ENCODE measurements at regions not wholly inside any gene's neighbourhood (a gene's known extent, or its start where the extent isn't known, plus 50 kb on each side); places are given as distances from the start of the nearest gene placed in this dataset.
"Not testable (repeated sequence)": the region's sequence is repeated elsewhere in the genome, so short reads cannot be mapped to it uniquely, and the experiment has no call there.

DNA sequence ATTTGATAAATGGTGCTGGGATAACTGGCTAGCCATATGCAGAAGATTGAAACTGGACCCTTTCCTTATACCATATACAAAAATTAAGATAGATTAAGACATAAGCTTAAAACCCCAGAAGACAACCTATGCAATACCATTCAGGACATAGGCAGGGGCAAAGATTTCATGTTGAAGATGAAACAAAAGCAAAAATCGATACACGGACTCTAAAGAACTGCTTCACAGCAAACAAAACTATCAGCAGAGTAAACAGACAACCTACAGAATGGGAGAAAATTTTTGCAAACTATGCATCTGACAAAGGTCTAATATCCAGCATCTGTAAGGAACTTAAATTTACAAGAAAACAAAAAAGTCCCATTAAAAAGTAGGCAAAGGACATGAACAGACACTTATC, 255.9 kb downstream of the TINAG start:
- H3K27ac ChIP-seq (ENCODE audit: low read depth, low read length); H3K27me3 ChIP-seq (ENCODE audit: control insufficient read depth in 1 of 2, insufficient read depth in 2 of 2, low read length in 2 of 2); H3K4me3 ChIP-seq (ENCODE audit: low read depth in 1 of 2, low read length in 2 of 2); H3K9me3 ChIP-seq (ENCODE audit: low read length); H3K4me1 ChIP-seq (ENCODE audit: insufficient read depth, low read length); H3K9ac ChIP-seq (ENCODE audit: low read length); H3K36me3 ChIP-seq (ENCODE audit: insufficient read depth, low read length): not testable (repeated sequence)

- no peaks in the 10 kb centered on the region for H3K36me3 ChIP-seq (ENCODE audit: insufficient read depth, low read length)
- no peak overlapping the region for H3K4me3 ChIP-seq (ENCODE audit: low read depth in 1 of 2, low read length in 2 of 2)
- H3K27me3 ChIP-seq (ENCODE audit: control insufficient read depth in 1 of 2, insufficient read depth in 2 of 2, low read length in 2 of 2) = no peaks in the 10 kb centered on the region
- no peaks in the 10 kb centered on the region for H3K9me3 ChIP-seq (ENCODE audit: low read length)
- no peaks in the 10 kb centered on the region for H3K4me1 ChIP-seq (ENCODE audit: insufficient read depth, low read length)
- H3K27ac ChIP-seq (ENCODE audit: low read depth, low read length) = no peak overlapping the region
- H3K9ac ChIP-seq (ENCODE audit: low read length) = no peak overlapping the region
Measured at GRCh38 chr6:54574671-54575070, 266.4 kb downstream of the TINAG start.

GRCh38 chr6:54578261-54578660, 268.3 kb upstream of the FAM83B start:
- no peaks in the 10 kb centered on the region for H3K36me3 ChIP-seq (ENCODE audit: insufficient read depth, low read length)
- H3K4me3 ChIP-seq (ENCODE audit: low read depth in 1 of 2, low read length in 2 of 2) = no peak overlapping the region
- H3K27ac ChIP-seq (ENCODE audit: low read depth, low read length) = no peak overlapping the region
- H3K9me3 ChIP-seq (ENCODE audit: low read length) = no peaks in the 10 kb centered on the region
- no peaks in the 10 kb centered on the region for H3K27me3 ChIP-seq (ENCODE audit: control insufficient read depth in 1 of 2, insufficient read depth in 2 of 2, low read length in 2 of 2)
- H3K9ac ChIP-seq (ENCODE audit: low read length) = no peak overlapping the region
- no peaks in the 10 kb centered on the region for H3K4me1 ChIP-seq (ENCODE audit: insufficient read depth, low read length)

GRCh38 chr6:54579011-54579410, 267.6 kb upstream of the FAM83B start:
- no peaks in the 10 kb centered on the region for H3K4me1 ChIP-seq (ENCODE audit: insufficient read depth, low read length)
- H3K9ac ChIP-seq (ENCODE audit: low read length) = no peak overlapping the region
- no peaks in the 10 kb centered on the region for H3K36me3 ChIP-seq (ENCODE audit: insufficient read depth, low read length)
- H3K27me3 ChIP-seq (ENCODE audit: control insufficient read depth in 1 of 2, insufficient read depth in 2 of 2, low read length in 2 of 2) = no peaks in the 10 kb centered on the region
- no peaks in the 10 kb centered on the region for H3K9me3 ChIP-seq (ENCODE audit: low read length)
- H3K4me3 ChIP-seq (ENCODE audit: low read depth in 1 of 2, low read length in 2 of 2) = no peak overlapping the region
- no peak overlapping the region for H3K27ac ChIP-seq (ENCODE audit: low read depth, low read length)

DNA sequence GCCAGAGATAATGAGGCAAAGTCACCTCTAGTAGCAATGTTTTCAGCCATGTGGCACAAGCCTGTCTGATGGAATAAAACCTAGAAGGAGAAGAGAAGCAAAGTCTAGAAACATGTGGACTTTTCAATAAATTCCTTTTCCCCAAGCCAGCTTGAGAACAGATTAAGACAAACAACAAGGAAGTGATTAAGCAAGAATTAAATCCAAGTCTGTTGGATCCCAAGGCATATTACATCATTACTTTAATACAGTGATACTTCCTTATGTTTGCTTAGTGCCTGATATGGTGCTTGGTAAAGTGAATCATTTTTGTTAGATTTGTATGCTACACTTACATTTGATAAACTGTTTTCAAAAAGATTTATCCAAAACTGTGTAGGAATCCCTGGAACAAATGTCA, 260.3 kb upstream of the FAM83B start:
- no peaks in the 10 kb centered on the region for H3K36me3 ChIP-seq (ENCODE audit: insufficient read depth, low read length)
- no peak overlapping the region for H3K9ac ChIP-seq (ENCODE audit: low read length)
- no peaks in the 10 kb centered on the region for H3K4me1 ChIP-seq (ENCODE audit: insufficient read depth, low read length)
- H3K27me3 ChIP-seq (ENCODE audit: control insufficient read depth in 1 of 2, insufficient read depth in 2 of 2, low read length in 2 of 2) = no peaks in the 10 kb centered on the region
- no peak overlapping the region for H3K27ac ChIP-seq (ENCODE audit: low read depth, low read length)
- H3K4me3 ChIP-seq (ENCODE audit: low read depth in 1 of 2, low read length in 2 of 2) = no peak overlapping the region
- no peaks in the 10 kb centered on the region for H3K9me3 ChIP-seq (ENCODE audit: low read length)

- H3K9me3 ChIP-seq (ENCODE audit: low read length) = no peaks in the 10 kb centered on the region
- H3K36me3 ChIP-seq (ENCODE audit: insufficient read depth, low read length) = no peaks in the 10 kb centered on the region
- H3K27ac ChIP-seq (ENCODE audit: low read depth, low read length) = no peak overlapping the region
- no peaks in the 10 kb centered on the region for H3K4me1 ChIP-seq (ENCODE audit: insufficient read depth, low read length)
- no peak overlapping the region for H3K4me3 ChIP-seq (ENCODE audit: low read depth in 1 of 2, low read length in 2 of 2)
- no peak overlapping the region for H3K9ac ChIP-seq (ENCODE audit: low read length)
- no peaks in the 10 kb centered on the region for H3K27me3 ChIP-seq (ENCODE audit: control insufficient read depth in 1 of 2, insufficient read depth in 2 of 2, low read length in 2 of 2)
Measured at GRCh38 chr6:54587277-54587676, 259.3 kb upstream of the FAM83B start.

DNA sequence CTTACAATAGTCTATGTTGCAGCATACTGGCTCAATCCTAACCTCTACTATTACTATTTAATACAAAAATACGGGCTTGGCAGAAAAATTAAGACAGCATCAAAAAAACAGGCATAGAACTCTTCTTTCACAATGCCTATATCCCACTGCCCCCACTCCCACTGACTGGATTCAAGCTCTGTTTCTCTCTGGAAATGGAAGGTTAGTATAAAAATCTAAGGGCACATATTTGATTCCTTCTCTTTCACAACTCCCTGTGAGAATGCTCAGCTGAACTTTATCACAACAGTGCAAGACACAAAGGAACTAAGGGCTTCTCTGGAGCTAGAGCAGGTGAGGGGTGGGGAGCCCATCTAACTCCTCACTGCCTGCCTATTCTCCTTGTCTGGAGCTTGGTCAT, 258.4 kb upstream of the FAM83B start:
- no peaks in the 10 kb centered on the region for H3K27me3 ChIP-seq (ENCODE audit: control insufficient read depth in 1 of 2, insufficient read depth in 2 of 2, low read length in 2 of 2)
- H3K27ac ChIP-seq (ENCODE audit: low read depth, low read length) = no peak overlapping the region
- no peaks in the 10 kb centered on the region for H3K4me1 ChIP-seq (ENCODE audit: insufficient read depth, low read length)
- no peak overlapping the region for H3K9ac ChIP-seq (ENCODE audit: low read length)
- no peaks in the 10 kb centered on the region for H3K36me3 ChIP-seq (ENCODE audit: insufficient read depth, low read length)
- no peak overlapping the region for H3K4me3 ChIP-seq (ENCODE audit: low read depth in 1 of 2, low read length in 2 of 2)
- no peaks in the 10 kb centered on the region for H3K9me3 ChIP-seq (ENCODE audit: low read length)

DNA sequence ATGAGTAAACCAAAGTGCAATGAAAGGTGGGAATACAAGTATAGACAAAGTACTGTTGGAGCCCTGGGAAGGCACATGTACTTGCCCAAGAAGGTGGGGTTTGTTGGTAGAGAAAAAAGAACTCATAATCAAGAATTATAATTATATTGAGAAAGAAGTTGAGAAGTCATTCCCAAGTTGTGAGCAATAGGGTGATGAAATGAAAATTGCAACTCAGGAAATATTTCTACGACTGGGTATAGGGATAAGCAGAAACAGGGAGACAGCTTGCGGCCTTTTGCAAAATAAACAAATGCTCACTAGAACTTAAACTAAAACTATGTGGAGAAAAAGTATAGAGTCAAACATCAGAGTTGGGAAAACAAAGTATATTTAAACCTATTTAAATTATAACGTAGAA, 250.7 kb upstream of the FAM83B start:
- no peak overlapping the region for H3K4me3 ChIP-seq (ENCODE audit: low read depth in 1 of 2, low read length in 2 of 2)
- no peaks in the 10 kb centered on the region for H3K27me3 ChIP-seq (ENCODE audit: control insufficient read depth in 1 of 2, insufficient read depth in 2 of 2, low read length in 2 of 2)
- H3K36me3 ChIP-seq (ENCODE audit: insufficient read depth, low read length) = no peaks in the 10 kb centered on the region
- H3K27ac ChIP-seq (ENCODE audit: low read depth, low read length) = no peak overlapping the region
- no peaks in the 10 kb centered on the region for H3K9me3 ChIP-seq (ENCODE audit: low read length)
- no peaks in the 10 kb centered on the region for H3K4me1 ChIP-seq (ENCODE audit: insufficient read depth, low read length)
- no peak overlapping the region for H3K9ac ChIP-seq (ENCODE audit: low read length)

DNA sequence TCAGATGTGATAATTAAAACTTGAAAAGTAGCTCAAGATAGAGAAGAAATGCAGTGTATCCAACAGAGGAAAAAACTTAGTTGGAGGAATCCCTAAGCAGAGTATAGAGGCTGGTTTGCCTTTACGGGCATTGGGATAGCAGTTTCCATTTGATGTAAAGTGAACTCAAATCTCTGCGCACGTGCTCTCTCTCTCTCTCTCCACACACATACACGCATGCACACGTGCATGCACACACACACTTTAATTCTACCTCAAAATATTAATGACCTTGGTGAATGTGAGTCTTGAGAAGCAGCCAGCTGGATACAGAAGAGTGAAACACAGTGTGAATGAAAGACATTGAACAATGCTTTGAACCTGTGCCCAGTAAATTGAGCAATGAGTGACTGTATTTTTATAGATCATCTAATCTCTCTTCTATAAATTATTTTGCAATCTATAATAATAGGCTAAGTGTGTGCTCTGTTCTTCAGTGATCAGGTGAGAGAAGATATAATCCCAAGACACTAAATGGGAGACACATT, 247.7 kb upstream of the FAM83B start:
- Histone ChIP-seq H3K36me3 (ENCODE audit: insufficient read depth, low read length) (no peaks in the 10 kb centered on the region), H3K4me1 (ENCODE audit: insufficient read depth, low read length) (no peaks in the 10 kb centered on the region), H3K4me3 (ENCODE audit: low read depth in 1 of 2, low read length in 2 of 2) (no peak overlapping the region), H3K9ac (ENCODE audit: low read length) (no peak overlapping the region), H3K27ac (ENCODE audit: low read depth, low read length) (no peak overlapping the region), H3K9me3 (ENCODE audit: low read length) (no peaks in the 10 kb centered on the region), H3K27me3 (ENCODE audit: control insufficient read depth in 1 of 2, insufficient read depth in 2 of 2, low read length in 2 of 2) (no peaks in the 10 kb centered on the region)

GRCh38 chr6:54601600-54602300, 244.8 kb upstream of the FAM83B start:
- no peak overlapping the region for H3K9ac ChIP-seq (ENCODE audit: low read length)
- no peaks in the 10 kb centered on the region for H3K36me3 ChIP-seq (ENCODE audit: insufficient read depth, low read length)
- no peaks in the 10 kb centered on the region for H3K9me3 ChIP-seq (ENCODE audit: low read length)
- no peak overlapping the region for H3K27ac ChIP-seq (ENCODE audit: low read depth, low read length)
- no peaks in the 10 kb centered on the region for H3K27me3 ChIP-seq (ENCODE audit: control insufficient read depth in 1 of 2, insufficient read depth in 2 of 2, low read length in 2 of 2)
- no peaks in the 10 kb centered on the region for H3K4me1 ChIP-seq (ENCODE audit: insufficient read depth, low read length)
- no peak overlapping the region for H3K4me3 ChIP-seq (ENCODE audit: low read depth in 1 of 2, low read length in 2 of 2)

DNA sequence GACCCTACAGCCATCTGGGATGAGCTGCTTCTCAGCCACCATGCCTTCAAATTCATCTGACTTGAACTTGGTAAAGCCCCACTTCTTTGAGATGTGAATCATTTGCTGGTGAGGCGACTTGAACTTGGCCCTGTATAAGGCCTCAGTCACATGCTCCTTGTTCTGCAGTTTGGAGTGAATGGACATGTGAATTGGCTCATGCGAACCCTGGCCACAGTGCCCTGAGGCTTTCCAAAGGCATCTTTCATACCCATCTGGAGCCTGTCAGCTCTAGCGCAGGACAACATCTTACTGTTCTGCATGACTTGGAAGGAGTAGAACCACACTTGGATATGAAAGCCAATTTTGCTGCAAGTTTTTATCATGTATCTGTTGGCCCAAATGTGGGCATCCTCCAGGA, 244.0 kb upstream of the FAM83B start:
- Histone ChIP-seq H3K36me3 (ENCODE audit: insufficient read depth, low read length) (no peaks in the 10 kb centered on the region), H3K9ac (ENCODE audit: low read length) (no peak overlapping the region), H3K27ac (ENCODE audit: low read depth, low read length) (no peak overlapping the region), H3K9me3 (ENCODE audit: low read length) (no peaks in the 10 kb centered on the region), H3K27me3 (ENCODE audit: control insufficient read depth in 1 of 2, insufficient read depth in 2 of 2, low read length in 2 of 2) (no peaks in the 10 kb centered on the region), H3K4me1 (ENCODE audit: insufficient read depth, low read length) (no peaks in the 10 kb centered on the region), H3K4me3 (ENCODE audit: low read depth in 1 of 2, low read length in 2 of 2) (no peak overlapping the region)

GRCh38 chr6:54609981-54610380, 236.6 kb upstream of the FAM83B start:
- H3K27ac ChIP-seq (ENCODE audit: low read depth, low read length) = no peak overlapping the region
- H3K27me3 ChIP-seq (ENCODE audit: control insufficient read depth in 1 of 2, insufficient read depth in 2 of 2, low read length in 2 of 2) = no peaks in the 10 kb centered on the region
- no peaks in the 10 kb centered on the region for H3K9me3 ChIP-seq (ENCODE audit: low read length)
- no peaks in the 10 kb centered on the region for H3K4me1 ChIP-seq (ENCODE audit: insufficient read depth, low read length)
- no peaks in the 10 kb centered on the region for H3K36me3 ChIP-seq (ENCODE audit: insufficient read depth, low read length)
- no peak overlapping the region for H3K4me3 ChIP-seq (ENCODE audit: low read depth in 1 of 2, low read length in 2 of 2)
- H3K9ac ChIP-seq (ENCODE audit: low read length) = no peak overlapping the region

Data from muscle layer of colon (tissue), 2 donors.